Right renal pelvis (tissue), 4 donors: ENCODE measurements at regions not wholly inside any gene's neighbourhood (a gene's known extent, or its start where the extent isn't known, plus 50 kb on each side); places are given as distances from the start of the nearest gene placed in this dataset.
A peak's percentile ranks its signal among the peaks of the same experiment; 100 is the strongest.

Source experiments
- DNase-seq, 4 donors: peaks; one replicate each; pipeline ENCODE4 v3.0.0-alpha.2; 2013; ENCODE audit warnings: low read depth in 4 of 4, low spot score in 3 of 4, missing footprints in 1 of 4

GRCh38 chr15:29461877-29462276 is 192.3 kb upstream of the NSMCE3 start:
- no peak for DNase-seq

- no peak for DNase-seq
These were observed 188.7 kb upstream of the NSMCE3 start for GRCh38 chr15:29458361-29458760.

GRCh38 chr15:29457729-29458128 is 188.1 kb upstream of the NSMCE3 start:
- DNase-seq, result no peak

- no peak for DNase-seq
These were observed 187.3 kb upstream of the NSMCE3 start for GRCh38 chr15:29456964-29457363.

- no peak for DNase-seq
These were observed 186.6 kb upstream of the NSMCE3 start for GRCh38 chr15:29456255-29456654.

GRCh38 chr15:29455530-29455929 is 185.9 kb upstream of the NSMCE3 start:
- no peak for DNase-seq

- no peak for DNase-seq
These were observed 185.4 kb upstream of the NSMCE3 start for GRCh38 chr15:29455055-29455454.

GRCh38 chr15:29454506-29454905 is 184.9 kb upstream of the NSMCE3 start:
- DNase-seq, result no peak

- DNase-seq, result no peak
These were observed 183.5 kb upstream of the NSMCE3 start for GRCh38 chr15:29452881-29453731.

- no peak for DNase-seq
These were observed 181.7 kb upstream of the NSMCE3 start for GRCh38 chr15:29451201-29451781.

GRCh38 chr15:29449136-29449535 is 179.5 kb upstream of the NSMCE3 start:
- peak in 1 of 4 donors; percentile 20 for DNase-seq

- DNase-seq, result no peak
These were observed 178.7 kb upstream of the NSMCE3 start for GRCh38 chr15:29448320-29448719.

- DNase-seq, result no peak
These were observed 176.9 kb upstream of the NSMCE3 start for GRCh38 chr15:29446480-29446879.

- no peak for DNase-seq
These were observed 172.9 kb upstream of the NSMCE3 start for GRCh38 chr15:29442532-29442931.

GRCh38 chr15:29440541-29440940 is 170.9 kb upstream of the NSMCE3 start:
- no peak for DNase-seq

- DNase-seq, result no peak
These were observed 169.1 kb upstream of the NSMCE3 start for GRCh38 chr15:29438703-29439055.

- DNase-seq, result no peak
These were observed 168.5 kb upstream of the NSMCE3 start for GRCh38 chr15:29437888-29438702.

GRCh38 chr15:29435811-29436210 is 166.2 kb upstream of the NSMCE3 start:
- DNase-seq, result no peak

GRCh38 chr15:29434280-29434679 is 164.7 kb upstream of the NSMCE3 start:
- no peak for DNase-seq

GRCh38 chr15:29433507-29434248 is 164.1 kb upstream of the NSMCE3 start:
- DNase-seq, result no peak

- no peak for DNase-seq
These were observed 163.4 kb upstream of the NSMCE3 start for GRCh38 chr15:29433050-29433318.
